GM19193 (cell line): ENCODE measurements at regions not wholly inside any gene's neighbourhood (a gene's known extent, or its start where the extent isn't known, plus 50 kb on each side); places are given as distances from the start of the nearest gene placed in this dataset.

Experiments used
- POLR2A ChIP-seq: IDR thresholded peaks from 4 replicates; pipeline ENCODE4 v1.6.1; 2011; ENCODE audit not compliant: insufficient read depth, insufficient read length; ENCODE audit errors: extremely low read depth

- no peak for TF ChIP-seq POLR2A
Measured at GRCh38 chr12:126083926-126084325, 1018.7 kb downstream of the AACS start.

GRCh38 chr12:126084480-126084879 lies 1019.2 kb downstream of the AACS start:
- TF ChIP-seq POLR2A: no peak

GRCh38 chr12:126086242-126086641 lies 1021.0 kb downstream of the AACS start:
- TF ChIP-seq POLR2A: no peak

- TF ChIP-seq POLR2A: no peak
Measured at GRCh38 chr12:126087692-126088091, 1022.5 kb downstream of the AACS start.

GRCh38 chr12:126093908-126094307 lies 1028.7 kb downstream of the AACS start:
- no peak for TF ChIP-seq POLR2A

GRCh38 chr12:126095748-126096510 lies 1030.7 kb downstream of the AACS start:
- no peak for TF ChIP-seq POLR2A

- no peak for TF ChIP-seq POLR2A
Measured at GRCh38 chr12:126106706-126107105, 1041.5 kb downstream of the AACS start.

GRCh38 chr12:126107659-126108058 lies 1042.4 kb downstream of the AACS start:
- TF ChIP-seq POLR2A: no peak

- no peak for TF ChIP-seq POLR2A
Measured at GRCh38 chr12:126108247-126108646, 1043.0 kb downstream of the AACS start.

GRCh38 chr12:126112141-126112540 lies 1046.9 kb downstream of the AACS start:
- no peak for TF ChIP-seq POLR2A

GRCh38 chr12:126112849-126113248 lies 1047.6 kb downstream of the AACS start:
- no peak for TF ChIP-seq POLR2A

- TF ChIP-seq POLR2A: no peak
Measured at GRCh38 chr12:126114441-126114840, 1049.2 kb downstream of the AACS start.

- no peak for TF ChIP-seq POLR2A
Measured at GRCh38 chr12:126117502-126117901, 1052.3 kb downstream of the AACS start.

- TF ChIP-seq POLR2A: no peak
Measured at GRCh38 chr12:126139355-126139754, 1074.1 kb downstream of the AACS start.

- no peak for TF ChIP-seq POLR2A
Measured at GRCh38 chr12:126144603-126145002, 1079.4 kb downstream of the AACS start.

GRCh38 chr12:126147321-126147720 lies 1082.1 kb downstream of the AACS start:
- TF ChIP-seq POLR2A: no peak
